ENCODE measurements at regions not wholly inside any gene's neighbourhood (a gene's known extent, or its start where the extent isn't known, plus 50 kb on each side); places are given as distances from the start of the nearest gene placed in this dataset.

DNA sequence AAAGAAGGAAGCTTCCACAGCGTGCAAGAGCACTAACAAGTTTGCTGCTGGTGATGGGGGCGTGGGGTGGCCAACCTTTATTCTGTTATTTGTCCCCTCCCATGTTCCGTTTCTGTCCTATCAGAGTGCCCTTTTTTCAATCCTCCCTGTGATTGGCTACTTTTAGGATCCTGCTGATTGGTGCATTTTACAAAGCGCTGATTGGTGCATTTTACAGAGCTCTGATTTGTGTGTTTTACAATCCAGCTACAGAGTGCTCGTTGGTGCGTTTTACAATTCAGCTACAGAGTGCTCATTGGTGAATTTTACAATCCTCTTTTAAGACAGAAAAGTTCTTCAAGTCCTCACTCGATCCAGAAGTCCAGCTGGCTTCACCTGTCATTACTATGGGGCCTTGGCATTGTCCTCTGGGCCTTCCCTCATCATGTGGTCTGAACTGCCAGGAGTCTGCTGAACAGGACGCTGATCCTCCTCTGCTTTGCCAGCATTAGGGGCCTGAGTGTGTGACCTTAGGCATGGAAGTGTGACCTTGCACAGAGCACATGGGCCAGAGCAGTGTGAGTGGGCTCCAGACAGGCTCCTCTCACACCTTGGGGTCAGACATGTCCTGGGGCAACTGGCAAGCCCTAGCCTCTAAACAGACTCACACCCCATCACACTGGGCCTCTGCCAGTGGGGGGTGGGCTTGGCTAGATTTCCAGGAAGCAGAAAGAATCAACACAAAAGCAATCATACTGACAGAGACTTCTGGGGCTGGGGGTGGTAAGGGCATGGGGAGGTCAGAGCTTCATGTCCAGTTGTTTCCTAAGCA is 167.4 kb downstream of the PTPN20 start:
- no peak for DNase-seq

DNA sequence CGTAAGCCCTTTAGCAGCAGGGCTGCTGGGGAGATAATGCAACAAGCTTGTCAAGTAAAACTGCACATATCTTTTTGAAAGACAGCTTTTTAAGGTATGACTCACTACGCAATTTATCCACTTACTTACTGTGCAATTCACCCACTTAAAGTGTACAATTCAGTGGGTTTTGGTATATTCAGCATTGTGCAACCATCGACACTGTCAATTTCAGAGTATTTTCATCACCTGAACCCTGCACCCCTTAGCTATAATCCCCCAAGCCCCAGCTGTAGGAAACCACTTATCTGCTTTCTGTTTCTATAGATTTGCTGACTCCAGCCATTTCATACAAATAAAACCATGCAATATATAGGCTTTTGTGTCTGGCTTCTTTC is 168.0 kb downstream of the PTPN20 start:
- DNase-seq, result no peak

DNA sequence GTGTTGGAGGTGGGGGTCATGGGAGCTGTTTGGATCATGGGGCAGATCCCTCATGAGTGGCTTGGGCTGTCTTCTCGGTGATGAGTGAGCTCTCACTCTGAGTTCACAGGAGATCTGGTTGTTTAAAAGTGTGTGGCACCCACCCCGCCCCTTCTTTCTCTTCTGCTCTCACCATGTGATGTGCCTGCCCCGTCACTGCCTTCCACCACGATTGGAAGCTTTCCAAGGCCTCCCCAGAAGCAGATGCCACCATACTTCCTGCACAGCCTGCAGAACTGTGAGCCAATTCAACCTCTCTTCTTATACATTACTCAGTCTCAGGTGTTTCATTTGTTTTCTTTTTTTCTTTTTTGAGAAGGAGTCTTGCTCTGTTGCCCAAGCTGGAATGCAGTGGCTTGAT is 170.0 kb downstream of the PTPN20 start:
- DNase-seq, result no peak

- DNase-seq, result no peak
Observed at GRCh38 chr10:47082055-47082784, 171.0 kb downstream of the PTPN20 start.

DNA sequence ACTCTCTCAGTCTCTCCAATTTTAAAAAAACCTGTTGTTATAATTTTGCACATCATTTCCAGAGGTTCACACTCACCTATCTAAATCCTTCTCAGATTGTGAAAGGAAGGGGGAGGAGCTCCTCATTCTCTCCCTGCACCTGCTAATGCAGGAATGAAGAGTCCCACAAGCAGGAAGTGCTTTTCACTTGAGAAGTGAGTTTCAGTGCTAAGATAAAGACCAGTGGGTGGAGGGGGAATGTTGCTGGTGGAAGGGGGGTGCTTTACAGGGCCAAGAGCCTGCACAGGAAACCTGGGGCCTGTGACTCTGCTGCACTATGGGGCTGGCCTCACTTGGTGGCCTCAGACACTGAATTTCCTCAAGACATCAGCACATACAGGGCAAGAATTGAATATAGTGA is 176.4 kb downstream of the PTPN20 start:
- no peak for DNase-seq

DNA sequence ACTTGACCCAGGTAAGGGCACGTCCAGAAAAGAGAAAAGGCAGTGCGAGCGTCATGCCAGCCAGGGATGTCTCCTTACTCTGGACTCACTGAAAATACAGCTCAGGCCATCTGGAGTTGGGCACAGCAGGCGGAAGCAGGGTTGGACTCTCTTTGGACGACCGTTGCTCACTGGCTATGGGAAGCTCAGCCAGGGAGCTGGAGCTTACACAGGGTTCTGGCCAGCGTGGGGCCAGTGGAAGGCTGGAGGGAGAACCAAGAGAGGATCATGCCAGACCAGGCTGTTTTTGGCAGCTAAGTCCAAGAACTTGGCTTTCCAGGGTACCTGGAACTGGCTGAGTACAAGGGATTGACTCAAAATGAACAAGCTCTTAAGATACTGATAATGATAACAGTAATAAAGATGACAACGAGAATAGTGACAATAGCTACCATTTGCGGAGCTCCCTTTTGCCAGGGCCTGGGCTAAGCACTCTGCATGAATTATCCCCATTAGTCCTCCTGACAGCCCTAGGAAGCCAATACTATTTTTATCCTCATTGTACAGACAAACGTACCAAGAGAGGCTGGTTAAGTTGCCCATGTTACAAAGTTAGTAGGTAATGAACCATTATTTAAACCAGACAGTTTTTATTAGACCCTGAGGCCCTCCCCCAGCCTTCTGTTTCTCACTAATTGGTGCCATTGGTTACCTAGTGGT is 177.6 kb downstream of the PTPN20 start:
- no peak for DNase-seq

- DNase-seq, result no peak
Observed at GRCh38 chr10:47090042-47090441, 178.8 kb downstream of the PTPN20 start.

- DNase-seq, result peak; percentile 17
Observed at GRCh38 chr10:47090903-47091302, 179.7 kb downstream of the PTPN20 start.

DNA sequence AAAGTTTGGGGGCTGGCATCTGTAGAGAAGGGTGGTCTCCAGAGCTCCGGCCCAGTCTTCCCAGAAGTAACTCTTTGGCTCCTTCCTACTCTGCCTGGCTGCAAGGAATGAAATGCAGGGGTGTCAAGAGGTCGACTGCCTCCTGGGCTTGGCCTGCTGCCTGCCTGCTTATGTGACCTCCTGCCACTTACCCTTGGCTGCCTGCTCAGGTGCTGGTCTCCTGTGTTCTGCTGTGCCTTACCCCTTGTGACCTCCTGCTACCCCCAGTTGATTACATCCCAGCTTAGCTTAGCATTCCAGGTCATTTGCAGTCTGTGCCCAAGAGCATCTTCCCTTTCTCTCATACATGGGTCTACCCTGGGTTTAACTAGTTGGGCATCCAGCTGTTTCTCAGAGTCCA is 180.2 kb downstream of the PTPN20 start:
- peak; percentile 10 for DNase-seq

GRCh38 chr10:47092376-47092775 is 181.1 kb downstream of the PTPN20 start:
- peak; percentile 37 for DNase-seq

- DNase-seq, result peak; percentile 35
Observed at GRCh38 chr10:47092831-47093230, 181.6 kb downstream of the PTPN20 start.

DNA sequence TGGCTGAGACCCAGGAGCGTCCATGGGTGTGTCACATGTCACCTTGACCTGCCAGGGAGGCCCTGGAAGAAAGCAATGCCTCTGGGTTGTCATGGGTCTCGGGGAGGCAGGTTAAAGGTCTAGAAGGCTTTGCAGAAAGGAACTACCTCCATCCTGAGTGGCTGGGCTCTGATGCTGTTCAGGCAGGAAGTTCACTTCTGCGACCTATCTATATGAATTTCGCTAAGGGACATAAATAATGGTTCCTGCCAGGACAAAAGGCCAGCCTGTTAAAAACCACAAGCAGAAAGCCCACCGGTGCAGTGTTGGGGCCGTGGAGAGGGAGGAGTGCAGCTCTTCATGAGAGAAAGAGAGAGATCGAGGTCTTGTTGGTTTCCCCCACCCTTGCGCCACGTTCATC is 182.9 kb downstream of the PTPN20 start:
- peak; percentile 25 for DNase-seq

GRCh38 chr10:47094636-47095035 is 183.4 kb downstream of the PTPN20 start:
- DNase-seq, result peak; percentile 7

DNA sequence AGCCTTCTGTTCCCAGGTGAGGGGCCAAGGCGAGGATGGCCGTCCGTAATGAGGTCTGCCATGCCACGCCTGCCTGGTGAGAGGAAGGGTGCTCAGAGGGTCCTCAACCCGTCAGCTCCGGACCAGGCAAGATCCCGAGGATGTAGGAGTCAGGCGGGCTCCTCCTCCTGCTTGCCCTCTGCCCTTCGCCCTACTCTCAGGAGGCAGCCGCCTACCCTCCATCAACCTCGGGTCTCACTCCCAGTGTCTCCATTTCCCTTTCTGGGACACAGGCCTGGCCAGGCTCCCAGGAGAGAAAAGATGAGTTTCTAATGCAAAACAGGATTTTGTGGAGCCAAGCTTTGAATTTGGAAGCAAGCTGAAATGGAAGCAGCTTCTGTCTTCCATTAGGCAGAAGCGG is 184.0 kb downstream of the PTPN20 start:
- peak; percentile 18 for DNase-seq

DNA sequence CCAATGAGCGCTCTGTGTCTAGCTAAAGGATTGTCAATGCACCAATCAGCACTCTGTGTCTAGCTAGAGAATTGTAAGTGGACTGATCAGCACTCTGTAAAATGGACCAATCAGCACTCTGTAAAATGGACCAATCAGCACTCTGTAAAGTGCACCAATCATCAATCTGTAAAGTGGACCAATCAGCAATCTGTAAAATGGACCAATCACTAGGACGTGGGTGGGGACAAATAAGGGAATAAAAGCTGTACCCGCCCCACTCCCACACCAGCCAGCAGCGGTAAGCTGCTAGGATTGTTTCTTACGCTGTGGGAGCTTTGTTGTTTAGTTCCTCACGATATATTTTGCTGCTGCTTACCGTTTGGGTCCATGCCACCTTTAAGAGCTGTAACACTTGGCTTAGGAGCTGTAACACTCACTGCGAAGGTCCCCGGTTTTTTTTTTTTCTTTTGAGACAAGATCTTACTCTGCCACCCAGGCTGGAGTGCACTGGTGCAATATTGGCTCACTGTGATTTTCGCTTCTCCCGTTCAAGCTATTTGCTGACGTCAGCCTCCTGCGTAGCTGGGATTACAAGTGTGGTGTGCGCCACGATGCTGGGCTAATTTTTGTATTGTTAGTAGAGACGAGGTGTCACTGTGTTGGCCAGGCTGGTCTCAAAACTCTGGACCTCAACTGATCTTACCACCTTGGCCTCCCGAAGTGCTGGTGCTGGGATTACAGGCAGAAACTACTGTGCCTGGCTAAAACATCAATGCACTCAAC is 184.8 kb downstream of the PTPN20 start:
- peak; percentile 15 for DNase-seq

- DNase-seq, result no peak
Observed at GRCh38 chr10:47098238-47098637, 187.0 kb downstream of the PTPN20 start.

GRCh38 chr10:47098964-47099363 is 187.7 kb downstream of the PTPN20 start:
- peak; percentile 8 for DNase-seq

- DNase-seq, result no peak
Observed at GRCh38 chr10:47099474-47099873, 188.2 kb downstream of the PTPN20 start.

DNA sequence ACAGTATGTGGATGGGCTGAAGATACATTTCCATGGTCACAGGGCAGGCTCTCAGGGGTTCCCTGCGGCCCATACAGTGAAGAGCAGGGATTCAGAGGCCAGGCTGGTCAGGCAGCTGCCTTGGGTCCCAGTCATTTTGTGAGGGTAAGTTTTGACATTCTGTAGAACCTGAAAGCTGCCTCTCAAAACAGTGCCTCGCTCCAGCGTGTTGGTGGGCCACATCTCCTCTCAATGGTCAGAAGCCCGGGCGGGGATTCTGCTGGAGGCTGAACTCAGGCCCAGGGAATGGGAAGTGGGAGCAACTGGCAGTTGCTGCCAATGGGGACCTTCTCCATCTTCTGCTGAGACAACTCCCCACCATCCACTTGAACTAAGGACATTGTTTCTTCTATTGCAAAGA is 190.0 kb downstream of the PTPN20 start:
- peak; percentile 28 for DNase-seq

DNA sequence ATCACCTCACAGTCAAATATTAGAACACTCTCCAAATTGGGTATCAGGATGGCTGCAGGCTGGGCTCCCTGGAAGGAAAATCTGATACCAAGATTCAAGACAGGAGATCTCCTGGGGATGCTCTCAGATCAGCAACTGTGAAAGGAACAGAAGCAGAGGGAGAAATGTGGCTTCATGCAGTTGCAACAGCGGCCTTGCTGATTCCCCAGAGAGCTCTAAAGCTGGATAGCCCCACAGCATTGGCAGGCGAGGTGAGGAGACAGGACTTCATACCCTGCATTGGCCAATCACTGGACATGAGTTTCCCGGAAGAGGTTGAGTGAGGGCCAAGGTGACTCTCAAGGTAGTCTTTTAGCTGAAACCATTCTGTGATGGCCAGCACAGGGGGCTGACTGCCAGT is 190.6 kb downstream of the PTPN20 start:
- no peak for DNase-seq

DNA sequence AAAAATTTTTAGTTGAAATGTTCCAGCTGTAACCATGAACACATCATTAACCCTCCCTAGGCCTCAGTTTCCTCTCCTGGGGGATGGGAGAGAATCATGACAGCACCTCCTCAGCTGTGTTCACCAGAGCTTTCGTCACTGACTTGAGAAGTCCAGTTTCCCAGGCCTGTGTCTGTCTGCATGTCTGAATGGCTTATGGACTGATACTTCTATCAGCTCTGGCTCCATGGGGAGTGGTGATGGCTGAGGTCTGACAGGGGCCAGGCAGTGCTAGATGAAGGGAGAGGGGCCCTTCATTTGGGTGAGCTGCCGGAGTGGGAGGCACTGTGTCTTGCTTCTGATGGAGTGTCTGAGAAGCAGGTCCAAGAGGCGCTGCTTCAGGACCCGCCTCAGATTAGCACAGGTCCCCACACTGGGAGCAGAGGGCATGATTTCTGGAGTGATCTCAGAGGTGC is 192.9 kb downstream of the PTPN20 start:
- no peak for DNase-seq

DNA sequence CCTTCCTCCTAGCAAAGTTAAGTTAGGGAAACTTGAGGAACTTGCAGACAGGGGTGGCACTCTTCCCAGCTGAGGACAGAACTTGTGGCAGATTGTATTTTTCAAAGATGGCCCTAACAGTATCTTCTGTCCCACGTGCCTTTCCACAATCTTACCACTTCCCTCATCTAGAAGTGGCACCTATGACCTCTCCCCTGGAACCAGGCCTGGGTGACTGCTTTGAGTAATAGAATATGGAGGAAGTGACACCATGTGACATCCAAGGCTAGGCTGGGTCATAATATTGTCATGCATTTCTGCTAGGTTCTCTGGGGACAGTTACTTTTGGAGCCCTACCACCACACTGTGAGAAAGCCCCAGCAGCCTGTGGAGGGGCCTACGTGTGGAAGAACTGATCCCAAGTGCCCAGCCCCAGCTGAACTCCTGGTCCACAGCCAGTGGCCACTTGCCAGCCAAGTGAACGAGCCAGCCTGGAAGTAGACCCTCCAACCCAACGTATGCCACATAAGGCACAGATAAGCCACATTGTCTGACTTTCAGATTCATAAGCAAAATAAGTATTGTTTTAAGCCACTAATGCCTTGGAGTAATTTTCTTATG is 193.7 kb downstream of the PTPN20 start:
- no peak for DNase-seq
